Prostate gland (tissue), 2 donors: ENCODE measurements at regions not wholly inside any gene's neighbourhood (a gene's known extent, or its start where the extent isn't known, plus 50 kb on each side); places are given as distances from the start of the nearest gene placed in this dataset.

Experiments
- DNase-seq: peaks from one replicate; pipeline ENCODE4 v3.0.0-alpha.2; 2019; ENCODE audit warnings: low spot score
- H3K27ac ChIP-seq, 2 donors: fragments of 200-600 bp; sonication (generic); 2 replicates each; pipeline ENCODE4 v1.5.1; 2017 to 2019
- H3K27me3 ChIP-seq: fragments of 200-600 bp; sonication (generic); replicated peaks from 2 replicates; pipeline ENCODE4 v1.5.1; 2019; ENCODE audit not compliant: insufficient read depth
- H3K36me3 ChIP-seq, 2 donors: fragments of 200-600 bp; sonication (generic); 1 replicate in 1 of 2; 2 replicates in 1 of 2; pipeline versions ENCODE4 v1.5.1 to v1.8.1; 2017 to 2019
- H3K4me1 ChIP-seq: fragments of 200-600 bp; sonication (generic); replicated peaks from 2 replicates; pipeline ENCODE4 v1.5.1; 2019
- H3K4me3 ChIP-seq, 2 donors: fragments of 200-600 bp; sonication (generic); 2 replicates each; pipeline ENCODE4 v1.5.1; 2017 to 2019
- H3K9me3 ChIP-seq: fragments of 200-600 bp; sonication (generic); 2 replicates; pipeline ENCODE4 v1.5.1; 2017
- POLR2A ChIP-seq: fragments of 450-650 bp; IDR thresholded peaks from one replicate; pipeline ENCODE4 v1.6.1; 2016; ENCODE audit warnings: antibody characterized with exemption, mild to moderate bottlenecking
- POLR2AphosphoS5 ChIP-seq: sonication (generic); formaldehyde crosslinking; IDR thresholded peaks from one replicate; pipeline ENCODE4 v1.6.1; 2017; ENCODE audit warnings: antibody characterized with exemption
- WGBS: methylation state at CpG from one replicate; pipeline ENCODE4 v1.1.5; 2018; 5-methylcytosine and 5-hydroxymethylcytosine counted together
- intact Hi-C: fragments of 100-400 bp; cut with DNase I; formaldehyde crosslinking; loops from one replicate; pipeline ENCODE4 v1.14.2; 2022
- TF ChIP-seq, protein P1 (sequence below), 4 experiments: fragments of 200-600 bp in 2 of 4; fragments of 450-650 bp in 2 of 4; sonication (generic) in 2 of 4; IDR thresholded peaks; 1 replicate in 3 of 4; 2 replicates in 1 of 4; pipeline ENCODE4 v1.5.1; 2016 to 2019; ENCODE audit warnings: antibody characterized with exemption in 4 of 4, mild to moderate bottlenecking in 2 of 4, moderate library complexity in 2 of 4

DNA sequence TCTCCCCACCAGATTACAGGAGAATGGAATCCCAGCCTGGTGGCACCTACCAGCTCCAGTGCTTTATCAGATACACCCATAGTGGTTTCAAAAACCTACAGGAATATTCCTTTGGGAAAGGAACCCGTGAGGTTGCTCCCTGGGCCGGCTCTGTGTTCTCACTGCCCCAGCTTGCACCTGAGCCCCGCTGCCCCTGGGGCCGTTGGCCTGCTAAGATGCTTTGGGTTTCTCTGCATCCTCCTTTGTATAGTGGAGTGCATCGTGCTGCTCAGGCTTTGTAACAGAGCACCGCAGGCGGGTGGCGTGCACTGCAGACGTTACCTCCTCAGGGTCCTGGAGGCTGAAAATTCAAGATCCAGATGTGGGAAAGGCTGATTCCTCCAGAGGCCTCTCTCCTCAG, 414.1 kb downstream of the BRD1 start:
- Histone ChIP-seq H3K4me3 (no peak overlapping the region), H3K27ac (no peak overlapping the region), H3K4me1 (no peaks in the 10 kb centered on the region), H3K9me3 (no peaks in the 10 kb centered on the region), H3K27me3 (peaks cover 2% of the 10 kb centered on the region), H3K36me3 (no peaks in the 10 kb centered on the region)
- intact Hi-C loops: no loop called here
- WGBS: 91% methylated on average over 9 of the region's 9 CpGs
- DNase-seq: no peak
- TF ChIP-seq POLR2A: no peak
- TF ChIP-seq, protein P1, sequence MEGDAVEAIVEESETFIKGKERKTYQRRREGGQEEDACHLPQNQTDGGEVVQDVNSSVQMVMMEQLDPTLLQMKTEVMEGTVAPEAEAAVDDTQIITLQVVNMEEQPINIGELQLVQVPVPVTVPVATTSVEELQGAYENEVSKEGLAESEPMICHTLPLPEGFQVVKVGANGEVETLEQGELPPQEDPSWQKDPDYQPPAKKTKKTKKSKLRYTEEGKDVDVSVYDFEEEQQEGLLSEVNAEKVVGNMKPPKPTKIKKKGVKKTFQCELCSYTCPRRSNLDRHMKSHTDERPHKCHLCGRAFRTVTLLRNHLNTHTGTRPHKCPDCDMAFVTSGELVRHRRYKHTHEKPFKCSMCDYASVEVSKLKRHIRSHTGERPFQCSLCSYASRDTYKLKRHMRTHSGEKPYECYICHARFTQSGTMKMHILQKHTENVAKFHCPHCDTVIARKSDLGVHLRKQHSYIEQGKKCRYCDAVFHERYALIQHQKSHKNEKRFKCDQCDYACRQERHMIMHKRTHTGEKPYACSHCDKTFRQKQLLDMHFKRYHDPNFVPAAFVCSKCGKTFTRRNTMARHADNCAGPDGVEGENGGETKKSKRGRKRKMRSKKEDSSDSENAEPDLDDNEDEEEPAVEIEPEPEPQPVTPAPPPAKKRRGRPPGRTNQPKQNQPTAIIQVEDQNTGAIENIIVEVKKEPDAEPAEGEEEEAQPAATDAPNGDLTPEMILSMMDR (IDR thresholded peaks at IDR 0.05): no peak
- no peak for TF ChIP-seq POLR2AphosphoS5

DNA sequence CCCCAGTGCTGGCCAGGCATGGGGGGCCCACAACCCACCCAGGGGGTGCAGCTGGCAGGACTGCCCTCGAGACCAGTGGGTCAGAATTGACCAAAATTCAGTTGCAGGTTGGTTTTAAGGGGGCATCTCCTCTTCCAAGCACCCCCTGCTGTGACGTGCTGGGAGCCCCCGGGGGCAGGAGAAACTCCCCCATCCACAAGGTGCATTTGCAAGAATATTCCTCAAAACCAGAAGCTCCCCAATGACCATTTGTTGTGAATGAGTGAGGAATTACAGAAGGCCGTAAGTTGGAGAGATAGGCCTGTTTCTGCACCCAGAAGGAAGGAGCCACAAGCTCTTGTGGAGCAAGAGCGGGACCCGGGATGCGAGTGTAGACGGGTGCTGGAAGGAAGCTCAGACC, 414.5 kb downstream of the BRD1 start:
- intact Hi-C loops: no loop called here
- peaks cover 2% of the 10 kb centered on the region for H3K27me3 ChIP-seq
- H3K9me3 ChIP-seq: no peaks in the 10 kb centered on the region
- DNase-seq: no peak
- H3K36me3 ChIP-seq: no peaks in the 10 kb centered on the region
- no peak overlapping the region for H3K4me3 ChIP-seq
- H3K27ac ChIP-seq: no peak overlapping the region
- 86% methylated on average over 8 of the region's 8 CpGs for WGBS
- H3K4me1 ChIP-seq: no peaks in the 10 kb centered on the region
- TF ChIP-seq, protein P1 (IDR thresholded peaks at IDR 0.05): no peak
- TF ChIP-seq POLR2A: no peak
- TF ChIP-seq POLR2AphosphoS5: no peak

- no peak for DNase-seq
- WGBS: 88% methylated on average over 13 of the region's 13 CpGs
- Histone ChIP-seq H3K4me3 (no peak overlapping the region), H3K9me3 (no peaks in the 10 kb centered on the region), H3K36me3 (no peaks in the 10 kb centered on the region), H3K27ac (no peak overlapping the region), H3K27me3 (peaks cover 2% of the 10 kb centered on the region), H3K4me1 (no peaks in the 10 kb centered on the region)
- intact Hi-C loops: no loop called here
- TF ChIP-seq, protein P1 (IDR thresholded peaks at IDR 0.05): no peak
- TF ChIP-seq POLR2AphosphoS5 (no peak), POLR2A (no peak)
Observed at GRCh38 chr22:49412236-49412635, 415.4 kb downstream of the BRD1 start.

- Histone ChIP-seq H3K4me1 (no peaks in the 10 kb centered on the region), H3K27me3 (peaks cover 2% of the 10 kb centered on the region), H3K4me3 (no peak overlapping the region), H3K27ac (no peak overlapping the region), H3K36me3 (no peaks in the 10 kb centered on the region), H3K9me3 (no peaks in the 10 kb centered on the region)
- intact Hi-C loops: no loop called here
- TF ChIP-seq POLR2A (no peak), POLR2AphosphoS5 (no peak)
- TF ChIP-seq, protein P1 (IDR thresholded peaks at IDR 0.05): no peak
- WGBS: 72% methylated on average over 6 of the region's 6 CpGs
- DNase-seq: no peak
Observed at GRCh38 chr22:49411236-49411635, 416.4 kb downstream of the BRD1 start.

GRCh38 chr22:49408102-49408836, 419.4 kb downstream of the BRD1 start:
- 45% methylated on average over 8 of the region's 8 CpGs for WGBS

More at GRCh38 chr22:49408102-49408836, 419.4 kb downstream of the BRD1 start:
- Histone ChIP-seq H3K4me1 (no peaks in the 10 kb centered on the region), H3K36me3 (no peaks in the 10 kb centered on the region), H3K27me3 (peaks cover 2% of the 10 kb centered on the region), H3K27ac (no peak overlapping the region), H3K9me3 (no peaks in the 10 kb centered on the region), H3K4me3 (no peak overlapping the region)
- intact Hi-C loops: no loop called here
- no peak for TF ChIP-seq POLR2A
- TF ChIP-seq POLR2AphosphoS5: no peak
- TF ChIP-seq, protein P1 (IDR thresholded peaks at IDR 0.05): no peak
- no peak for DNase-seq
